HL-60/S4 treated with retinoic acid at 250 ng/mL for 4 days and 3 days (cell line): ENCODE measurements at regions not wholly inside any gene's neighbourhood (a gene's known extent, or its start where the extent isn't known, plus 50 kb on each side); places are given as distances from the start of the nearest gene placed in this dataset.

Source experiments
- in situ Hi-C: fragments of 300-500 bp; cut with MboI; formaldehyde crosslinking; loops from 2 replicates; pipeline ENCODE4 v1.7.0; 2022; ENCODE audit warnings: low sequenced_read_pairs

DNA sequence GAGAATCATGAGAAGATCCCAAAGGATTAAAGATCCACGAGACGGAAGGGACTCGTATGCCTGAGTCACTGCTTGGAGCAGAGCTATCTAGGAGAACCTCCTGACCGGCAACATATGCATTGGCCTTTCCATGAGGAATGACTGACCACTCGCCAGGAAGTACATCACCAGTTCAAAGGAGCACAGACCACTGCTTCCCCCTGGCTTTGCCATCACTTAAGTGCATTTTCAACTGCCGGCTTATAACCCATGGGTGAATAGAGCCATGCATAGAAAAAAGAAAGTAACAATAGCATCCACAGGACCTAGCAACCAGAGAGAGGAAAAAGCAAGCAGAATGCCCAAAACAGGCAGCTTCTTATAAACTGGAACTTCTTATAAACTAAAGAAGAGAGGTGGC lies 98.3 kb upstream of the ZC3H12C start:
- in situ Hi-C loops = no loop called here

DNA sequence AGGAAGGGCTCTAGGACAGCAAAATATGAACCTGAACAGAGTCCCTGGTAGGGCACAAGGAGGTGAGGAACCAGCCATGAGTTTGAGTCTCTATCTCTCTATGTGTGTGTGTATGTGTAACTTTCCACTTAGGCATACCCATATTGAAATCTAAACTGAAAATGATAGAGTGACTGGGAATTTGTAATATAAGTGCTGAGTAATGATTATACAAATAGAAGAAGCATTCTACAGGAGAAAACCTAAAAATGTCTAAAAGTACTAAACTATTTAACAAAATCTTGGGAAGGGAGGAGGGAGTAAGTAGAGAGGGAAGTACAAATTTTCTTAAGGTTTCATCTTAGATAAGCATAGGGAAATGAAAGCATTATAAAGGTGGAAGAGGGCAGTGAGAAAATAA lies 97.1 kb upstream of the ZC3H12C start:
- in situ Hi-C loops = no loop called here

DNA sequence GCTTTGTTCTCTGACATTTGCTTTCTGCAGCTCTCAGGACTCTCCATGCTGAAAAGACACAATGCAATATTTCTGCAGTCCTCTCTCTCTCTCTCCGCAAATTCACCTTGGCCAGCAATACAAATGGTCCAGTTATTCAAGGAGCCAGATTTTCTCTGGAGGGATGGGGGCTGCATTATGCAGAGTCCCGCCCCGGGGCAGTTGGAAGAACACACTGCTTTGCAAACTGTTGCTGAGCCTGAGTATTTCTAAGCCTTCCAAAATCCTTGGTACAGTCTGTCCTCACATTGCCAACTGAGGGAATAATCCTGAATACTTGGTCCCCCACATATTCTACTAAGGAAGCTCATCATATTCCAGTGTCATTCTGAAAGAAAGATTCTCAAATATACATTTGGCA lies 94.3 kb upstream of the ZC3H12C start:
- in situ Hi-C loops = no loop called here

DNA sequence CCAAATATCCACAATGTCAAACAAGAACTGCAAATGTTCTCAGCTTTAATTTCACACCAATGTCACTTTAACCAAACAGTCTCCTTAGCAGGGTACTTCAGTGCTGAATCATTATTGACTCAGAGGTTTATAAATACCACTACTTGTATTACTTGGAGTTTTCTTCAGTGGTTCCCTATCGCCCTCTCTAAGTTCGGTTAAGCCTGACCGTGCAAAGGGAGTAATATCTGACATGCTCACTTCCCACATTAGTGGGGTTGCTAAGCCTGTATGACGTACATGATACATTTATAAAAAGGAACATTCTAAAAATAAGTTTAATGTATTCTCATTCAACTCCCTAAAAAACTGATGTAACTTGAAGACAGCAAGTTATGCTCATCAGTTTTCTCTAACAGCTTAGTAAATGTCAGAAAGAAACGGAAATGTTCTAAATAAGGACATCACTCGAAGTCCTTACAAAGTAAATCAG lies 93.1 kb upstream of the ZC3H12C start:
- in situ Hi-C loops = no loop called here

DNA sequence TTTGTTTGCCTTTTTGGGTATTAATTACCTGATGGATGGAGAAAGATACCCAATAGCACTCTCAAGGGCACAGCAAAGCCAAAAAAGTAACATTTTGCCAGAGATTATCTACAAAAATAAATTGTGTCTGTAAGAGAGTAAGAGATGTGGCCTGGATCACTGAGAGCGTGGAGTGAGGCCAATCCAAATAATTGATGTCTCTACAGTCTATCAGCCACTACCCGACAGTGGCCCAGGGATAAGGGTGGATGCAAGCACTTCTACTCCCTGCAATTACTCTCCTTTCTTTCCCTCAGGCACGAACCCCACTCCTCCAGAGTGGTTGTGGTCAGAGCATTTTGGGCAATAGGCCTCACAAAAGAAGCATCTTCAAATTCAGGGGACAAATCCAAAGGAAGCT lies 92.3 kb upstream of the ZC3H12C start:
- in situ Hi-C loops = no loop called here

DNA sequence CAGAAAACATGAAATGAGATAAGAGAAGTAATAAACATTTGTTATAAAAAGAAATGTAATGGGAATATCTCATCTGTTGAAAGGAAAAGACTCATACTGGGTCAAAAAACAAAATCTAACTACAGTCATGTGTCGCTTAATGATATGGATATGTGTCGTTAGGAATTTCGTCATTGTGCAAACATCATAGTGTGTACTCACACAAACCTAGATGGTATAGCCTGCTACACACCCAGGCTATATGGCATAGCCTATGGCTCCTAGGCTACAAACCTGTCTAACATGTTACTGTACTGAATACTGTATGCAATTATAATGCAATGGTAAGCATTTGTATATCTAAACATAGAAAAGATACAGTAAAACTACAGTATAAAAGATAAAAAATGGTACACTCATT lies 89.8 kb upstream of the ZC3H12C start:
- in situ Hi-C loops = no loop called here

DNA sequence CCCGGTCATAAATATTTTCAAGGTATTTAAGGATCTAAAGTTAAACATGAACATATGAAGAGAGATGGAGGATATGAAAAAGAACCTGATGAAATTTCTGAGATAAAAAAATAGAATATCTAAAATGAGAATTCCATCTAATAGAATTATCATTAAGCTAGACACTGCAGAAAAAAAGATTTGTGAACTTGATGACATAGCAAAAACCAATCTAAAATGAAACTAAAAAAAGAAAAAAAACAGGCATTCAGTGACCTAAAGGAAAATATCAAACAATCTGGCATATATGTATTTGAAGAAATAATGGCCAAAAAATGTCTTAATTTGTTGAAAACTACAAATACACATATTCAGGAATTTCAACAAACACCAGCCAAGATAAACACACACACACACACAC lies 81.6 kb upstream of the ZC3H12C start:
- in situ Hi-C loops = no loop called here

DNA sequence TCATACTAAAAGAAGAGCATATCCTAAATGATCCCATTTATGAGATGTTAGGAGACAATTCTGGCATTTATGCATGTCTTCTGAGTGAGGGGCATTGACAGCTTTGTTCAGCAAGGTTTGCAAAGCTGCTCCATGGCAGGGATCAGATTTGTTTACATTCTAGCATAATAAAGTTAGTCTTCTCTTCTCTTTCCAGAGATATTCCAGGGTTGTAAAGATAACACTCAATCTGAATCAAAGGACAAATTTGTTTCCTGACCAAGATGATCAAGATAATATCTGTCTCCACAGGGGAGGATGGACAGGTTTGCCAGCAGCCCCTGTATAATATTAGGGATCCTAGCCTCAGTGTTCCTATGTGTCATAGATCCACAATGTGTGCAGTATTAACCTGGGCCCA lies 77.5 kb upstream of the ZC3H12C start:
- in situ Hi-C loops = no loop called here

DNA sequence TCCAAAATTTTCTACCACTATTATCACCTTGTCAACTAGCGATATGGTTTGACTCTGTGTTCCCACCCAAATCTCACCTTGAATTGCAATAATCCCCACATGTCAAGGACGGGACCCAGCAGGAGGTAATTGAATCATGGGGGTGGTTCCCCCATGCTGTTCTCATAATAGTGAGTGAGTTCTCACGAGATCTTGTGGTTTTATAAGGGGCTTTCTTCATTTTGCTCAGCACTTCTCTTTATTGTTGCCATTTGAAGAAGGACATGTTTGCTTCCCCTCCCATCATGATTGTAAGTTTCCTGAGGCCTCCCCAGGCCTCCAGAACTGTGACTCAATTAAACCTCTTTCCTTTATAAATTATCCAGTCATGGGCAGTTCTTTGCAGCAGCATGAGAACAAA lies 73.5 kb upstream of the ZC3H12C start:
- in situ Hi-C loops = no loop called here

DNA sequence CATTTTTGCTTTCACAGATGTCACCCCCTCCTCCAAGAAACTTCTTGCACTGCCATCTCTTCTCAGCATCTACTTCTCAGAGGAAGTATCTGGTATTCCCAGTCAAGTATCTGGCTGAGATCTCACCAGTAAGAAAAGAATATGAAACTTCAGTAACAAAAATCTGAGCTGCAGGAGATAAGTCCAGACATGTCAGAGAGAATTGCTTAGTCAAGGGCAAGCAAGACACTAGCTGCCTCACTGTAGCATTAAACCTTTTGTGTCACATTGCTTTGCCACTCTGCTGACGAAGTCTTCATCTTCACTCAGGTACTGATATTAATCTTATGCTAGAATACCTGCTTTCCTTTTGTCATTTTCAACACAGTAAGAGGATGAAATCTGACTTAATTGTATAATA lies 70.6 kb upstream of the ZC3H12C start:
- in situ Hi-C loops = no loop called here

DNA sequence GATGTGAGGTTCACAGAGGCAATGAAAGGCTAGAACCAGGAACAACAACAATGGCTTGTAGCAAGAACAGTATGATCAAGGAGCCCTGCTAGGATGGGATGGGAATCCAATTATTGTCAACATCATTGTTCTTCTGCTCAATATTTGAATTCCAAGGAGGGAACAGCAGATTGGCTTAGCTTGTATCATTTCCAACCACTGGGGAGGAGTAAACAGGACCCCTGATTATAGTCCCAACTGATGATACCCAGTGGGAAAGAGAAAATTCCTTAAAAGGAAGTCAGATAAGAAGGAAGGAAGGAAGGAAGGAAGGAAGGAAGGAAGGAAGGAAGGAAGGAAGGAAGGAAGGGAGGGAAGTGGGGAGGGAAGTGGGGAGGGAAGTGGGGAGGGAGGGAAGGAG lies 69.5 kb upstream of the ZC3H12C start:
- in situ Hi-C loops = no loop called here

DNA sequence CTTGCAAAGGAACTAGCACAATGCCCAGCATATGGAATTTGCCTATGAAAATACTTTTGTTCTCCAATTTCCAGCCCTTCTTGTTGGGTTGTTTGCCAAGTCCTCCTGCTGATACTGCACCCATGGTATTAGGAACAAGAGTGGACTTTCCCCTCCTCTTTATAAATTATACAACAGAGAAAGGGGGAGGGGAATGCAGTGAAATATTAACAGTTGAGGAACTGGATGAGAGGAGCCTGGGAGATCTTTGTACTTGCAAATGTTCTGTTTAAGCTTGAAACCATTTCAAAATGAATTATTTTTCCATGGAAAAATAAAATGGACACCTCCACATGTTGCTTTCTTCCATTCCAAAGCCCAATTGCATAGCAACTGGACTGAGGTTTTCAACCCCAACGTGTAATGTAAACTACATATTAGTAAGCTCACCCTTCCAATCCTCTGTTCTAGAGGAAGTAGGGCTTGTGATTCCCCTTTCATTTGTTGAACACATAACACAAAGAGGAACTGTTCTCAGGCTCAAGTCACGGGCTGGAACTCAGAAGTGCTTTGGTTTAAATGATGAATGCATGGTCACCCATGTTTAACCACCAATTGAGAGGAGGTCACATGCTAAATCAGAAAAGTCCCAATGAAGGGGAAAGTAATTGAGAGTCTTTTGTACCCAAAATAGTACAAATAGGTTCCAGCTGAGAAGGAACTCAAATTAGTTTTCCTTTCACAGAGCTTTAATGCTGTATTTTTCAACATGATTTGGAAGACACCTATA lies 66.2 kb upstream of the ZC3H12C start:
- in situ Hi-C loops = no loop called here

DNA sequence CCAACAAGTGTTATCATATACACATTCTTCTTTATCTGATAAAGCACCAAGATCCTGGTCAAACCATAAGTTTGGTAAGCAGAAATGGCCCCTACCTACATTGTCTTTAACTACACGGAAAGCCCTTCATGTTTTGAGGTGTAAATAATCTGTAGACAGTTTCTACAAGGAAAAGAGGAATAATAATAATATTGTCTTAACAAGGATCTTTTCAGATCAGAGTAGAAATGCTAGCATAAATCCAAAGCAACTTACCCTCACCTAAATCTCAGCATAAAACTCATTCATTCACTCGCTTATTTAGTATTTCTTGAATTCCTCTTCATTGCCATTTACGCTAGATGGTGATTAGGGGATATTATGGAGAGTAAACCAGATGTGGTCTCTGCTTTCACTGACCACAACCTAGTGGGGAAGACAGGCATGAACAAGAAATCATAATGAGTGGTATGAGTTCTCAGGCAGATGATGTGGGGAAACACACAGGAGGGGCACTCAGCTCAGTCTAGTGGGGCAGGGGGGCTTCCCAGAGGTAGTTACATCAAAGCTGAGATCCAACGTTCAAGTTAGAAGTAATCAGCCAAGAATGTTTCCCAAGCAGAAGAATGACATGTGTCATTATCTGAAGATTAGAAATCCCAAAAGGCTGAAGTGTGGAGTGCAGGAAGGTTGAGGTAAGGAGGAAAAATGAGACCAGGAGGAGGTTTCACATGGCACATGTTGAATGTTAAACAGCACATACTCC lies 65.4 kb upstream of the ZC3H12C start:
- in situ Hi-C loops = no loop called here

DNA sequence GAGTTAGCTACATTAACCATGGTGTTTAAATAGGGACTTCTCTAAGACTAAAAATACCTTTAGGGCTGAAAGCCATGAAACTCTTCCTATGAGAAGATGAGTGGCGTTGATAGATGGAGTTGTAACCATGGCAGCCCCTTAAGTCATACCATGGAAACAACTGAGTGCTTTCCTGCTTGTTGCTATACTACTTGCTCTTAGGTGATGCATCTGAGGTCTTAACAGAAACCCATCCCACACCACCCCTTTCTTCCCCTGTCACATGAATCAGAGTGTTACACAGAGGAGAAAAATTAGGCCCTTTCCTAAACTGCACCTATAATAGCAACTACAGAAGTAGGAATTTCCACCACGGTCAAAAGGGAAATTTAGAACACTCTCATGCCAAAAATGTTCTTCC lies 64.3 kb upstream of the ZC3H12C start:
- in situ Hi-C loops = no loop called here

DNA sequence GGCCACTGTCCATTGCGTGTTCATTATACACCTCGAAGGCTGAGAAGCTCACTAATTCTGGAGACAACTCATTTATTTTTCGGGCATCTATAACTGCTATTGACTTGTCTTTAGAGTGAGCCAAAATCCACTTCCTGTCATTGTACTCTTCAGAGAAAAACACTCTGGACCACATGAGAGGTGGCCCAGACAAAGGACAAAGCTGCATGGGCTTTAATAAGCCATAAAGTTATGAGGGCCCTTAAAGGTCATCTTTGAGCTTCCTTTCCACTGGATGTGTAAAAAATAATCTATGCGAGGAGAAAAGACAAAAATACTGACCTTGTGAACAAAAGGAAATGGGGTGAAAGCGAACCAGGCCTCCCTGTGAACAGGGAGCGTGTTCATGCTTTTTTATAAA lies 63.5 kb upstream of the ZC3H12C start:
- in situ Hi-C loops = no loop called here

DNA sequence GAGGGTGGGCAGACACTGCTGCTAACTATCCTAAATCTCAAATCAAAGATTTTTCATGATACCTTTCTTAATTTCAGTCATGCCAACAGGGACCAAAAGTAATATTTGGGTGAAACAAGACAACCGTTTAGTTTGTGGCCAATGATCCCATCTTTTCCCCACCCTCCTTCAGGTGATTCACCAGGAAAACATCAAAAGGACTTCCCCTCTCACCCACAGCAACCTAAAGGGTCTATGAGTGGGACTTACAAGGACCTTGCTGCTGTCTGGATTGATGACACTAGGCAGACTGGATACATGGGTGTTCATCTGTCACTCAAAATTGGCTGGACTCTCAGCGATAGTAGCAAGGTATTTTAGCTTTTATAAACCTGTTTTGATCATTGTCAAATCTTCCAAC lies 62.0 kb upstream of the ZC3H12C start:
- in situ Hi-C loops = no loop called here

DNA sequence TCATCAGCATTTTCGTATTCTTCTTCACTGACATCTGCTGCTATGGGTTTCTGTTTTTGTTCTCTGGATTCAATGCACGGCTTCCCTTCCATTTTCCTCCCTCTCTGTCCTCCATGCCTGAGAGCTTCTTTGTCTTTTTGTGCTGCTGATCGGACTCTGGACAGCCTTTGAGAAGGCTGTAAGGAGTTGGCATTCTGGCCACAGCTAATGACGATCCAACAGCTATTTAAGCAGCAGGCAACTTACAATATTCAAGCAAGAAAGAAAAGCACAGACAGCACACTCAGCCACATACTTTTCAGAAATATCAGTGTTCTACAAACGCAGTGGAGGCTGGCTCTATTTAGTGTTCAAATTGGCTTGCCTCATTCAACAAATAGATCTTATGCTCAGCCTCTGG lies 60.9 kb upstream of the ZC3H12C start:
- in situ Hi-C loops = no loop called here

DNA sequence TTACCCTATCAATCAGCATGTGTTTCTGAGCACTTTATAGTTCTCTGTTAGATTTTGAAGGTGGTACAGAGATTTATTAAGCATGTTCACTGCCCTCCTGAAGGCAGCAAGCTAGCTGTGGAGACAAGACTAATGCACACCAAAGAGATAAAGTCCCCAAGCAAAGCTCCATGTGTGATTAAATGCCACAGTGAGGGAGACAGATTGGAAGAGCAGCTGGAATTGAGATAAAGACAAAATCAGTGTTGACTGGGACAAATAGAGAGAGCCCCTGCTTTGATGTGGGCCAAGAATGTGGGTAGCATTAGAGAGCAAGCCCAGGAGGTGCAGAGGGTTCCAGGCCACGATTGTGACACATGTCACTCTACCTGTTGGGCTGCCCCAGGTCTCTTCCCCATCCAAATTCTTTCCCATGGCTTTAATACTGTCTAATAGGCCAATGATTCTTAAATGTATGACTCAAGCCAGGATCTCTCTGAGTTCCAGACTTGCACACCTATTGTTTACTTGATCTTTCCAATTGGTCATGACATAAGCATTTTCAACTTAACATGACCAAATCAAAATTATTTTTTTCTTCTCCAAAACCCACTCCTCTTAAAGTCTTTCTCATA lies 60.1 kb upstream of the ZC3H12C start:
- in situ Hi-C loops = no loop called here

DNA sequence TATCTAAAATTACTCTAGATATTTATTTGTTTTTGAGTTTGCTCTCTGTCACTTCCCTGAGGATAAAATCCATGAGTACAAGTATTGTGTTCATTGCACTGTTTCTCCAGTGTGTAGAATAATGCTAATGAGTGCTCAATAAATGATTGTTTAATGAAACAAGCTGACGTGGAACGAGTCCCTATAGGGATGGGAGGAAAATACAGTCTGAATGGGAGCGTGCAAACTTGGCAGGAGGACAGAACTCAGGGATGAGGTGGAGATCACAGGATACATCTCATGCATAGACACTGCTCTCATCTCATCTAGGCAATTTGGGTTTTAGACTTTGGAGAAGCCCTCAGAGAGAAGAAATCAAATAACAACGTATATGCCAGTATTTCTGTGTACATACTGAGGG lies 58.4 kb upstream of the ZC3H12C start:
- in situ Hi-C loops = no loop called here

DNA sequence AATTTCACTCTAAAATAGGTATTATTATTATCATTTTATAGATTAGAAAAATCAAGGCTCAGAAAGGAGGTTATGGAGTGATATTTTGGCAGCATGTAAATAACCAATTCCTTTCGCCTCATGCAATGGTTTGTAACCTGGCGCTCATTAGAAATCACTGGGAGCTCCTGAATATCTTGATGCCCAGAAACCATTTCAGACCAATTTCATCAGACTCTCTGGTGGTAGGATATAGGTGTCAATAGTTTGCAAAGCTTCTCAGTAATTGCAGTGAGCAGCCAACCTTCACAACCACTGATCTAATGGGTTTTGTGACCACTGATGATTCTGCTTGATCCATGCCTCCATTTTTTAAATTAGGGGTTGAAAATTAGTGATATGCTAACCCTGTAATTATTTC lies 57.8 kb upstream of the ZC3H12C start:
- in situ Hi-C loops = no loop called here

DNA sequence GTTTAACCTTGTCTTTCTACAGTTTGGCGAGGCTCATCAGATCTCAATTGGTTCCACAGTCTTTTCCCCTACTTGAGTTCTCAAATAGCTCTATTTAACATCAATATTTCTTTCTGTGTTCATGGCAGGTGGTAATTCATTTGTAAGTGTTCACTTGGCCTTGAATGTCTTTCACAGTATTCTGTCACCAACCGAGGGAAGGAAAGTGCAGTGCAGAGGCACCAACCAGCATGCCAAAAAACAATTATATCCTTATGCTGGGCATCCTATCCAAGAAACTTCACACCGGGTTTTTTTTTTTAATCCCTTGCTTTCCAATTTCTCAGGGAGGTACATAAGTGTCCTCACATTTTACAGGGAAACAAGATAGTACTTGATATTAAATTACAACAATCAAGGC lies 55.0 kb upstream of the ZC3H12C start:
- in situ Hi-C loops = no loop called here
